Neural cell (in vitro differentiated cells): ENCODE measurements at regions not wholly inside any gene's neighbourhood (a gene's known extent, or its start where the extent isn't known, plus 50 kb on each side); places are given as distances from the start of the nearest gene placed in this dataset.

Source experiments
- H2AFZ ChIP-seq: fragments of 200-600, 300-800 bp; sonication (generic), shearing (Covaris generic); 2 replicates; pipeline ENCODE4 v1.6.0; 2014; ENCODE audit warnings: low read depth, mild to moderate bottlenecking, antibody characterized with exemption, low read length, moderate library complexity
- H3F3A ChIP-seq: fragments of 200-600 bp; shearing (Covaris generic); 2 replicates; pipeline ENCODE4 v1.6.1; 2016; ENCODE audit warnings: mild to moderate bottlenecking, moderate library complexity, mixed read lengths, antibody characterized with exemption, low read length; ENCODE audit not compliant: insufficient read depth, poor library complexity, severe bottlenecking
- H3K27ac ChIP-seq: fragments of 200-600, 300-800 bp; sonication (generic), shearing (Covaris generic); 2 replicates; pipeline ENCODE4 v1.5.1; 2014; ENCODE audit warnings: mild to moderate bottlenecking, low read length, moderate library complexity
- H3K27me3 ChIP-seq: fragments of 300-800, 200-600 bp; sonication (generic), shearing (Covaris generic); 2 replicates; pipeline ENCODE4 v1.6.0; 2014; ENCODE audit warnings: mild to moderate bottlenecking, low read depth, low read length, moderate library complexity; ENCODE audit not compliant: insufficient read depth
- H3K36me3 ChIP-seq: fragments of 300-800, 200-600 bp; sonication (generic), shearing (Covaris generic); 2 replicates; pipeline ENCODE4 v1.5.1; 2014; ENCODE audit warnings: mild to moderate bottlenecking, antibody characterized with exemption, low read length, moderate library complexity; ENCODE audit not compliant: insufficient read depth
- H3K4me2 ChIP-seq: fragments of 300-800, 200-600 bp; sonication (generic), shearing (Covaris generic); 2 replicates; pipeline ENCODE4 v1.6.0; 2014; ENCODE audit warnings: mild to moderate bottlenecking, low read length
- H3K4me3 ChIP-seq: fragments of 300-800, 200-600 bp; sonication (generic), shearing (Covaris generic); 2 replicates; pipeline ENCODE4 v1.5.1; 2014; ENCODE audit warnings: mild to moderate bottlenecking, low read length, moderate library complexity
- H3K79me2 ChIP-seq: fragments of 200-600 bp; shearing (Covaris generic); replicated peaks from 2 replicates; pipeline ENCODE4 v1.6.0; 2014; ENCODE audit warnings: mild to moderate bottlenecking, low read length, moderate library complexity; ENCODE audit not compliant: insufficient read depth
- H3K9ac ChIP-seq: fragments of 300-800, 200-600 bp; sonication (generic), shearing (Covaris generic); 2 replicates; pipeline ENCODE4 v1.6.1; 2016; ENCODE audit warnings: mild to moderate bottlenecking, low read length, mixed read lengths
- H3K9me2 ChIP-seq: fragments of 200-600 bp; shearing (Covaris generic); 2 replicates; pipeline ENCODE4 v1.6.1; 2016; ENCODE audit warnings: mild to moderate bottlenecking, low read length, mixed read lengths; ENCODE audit not compliant: insufficient read depth
- H3K9me3 ChIP-seq: fragments of 200-600, 300-800 bp; sonication (generic), shearing (Covaris generic); 2 replicates; pipeline ENCODE4 v1.6.1; 2016; ENCODE audit warnings: mild to moderate bottlenecking, mixed run types, low read length, moderate library complexity, mixed read lengths
- H4K20me1 ChIP-seq: fragments of 200-600 bp; shearing (Covaris generic); 2 replicates; pipeline ENCODE4 v1.6.1; 2016; ENCODE audit warnings: mild to moderate bottlenecking, mixed run types; ENCODE audit not compliant: insufficient read depth
- EP300 ChIP-seq: fragments of 450-650 bp; conservative IDR thresholded peaks from 2 replicates; pipeline ENCODE4 v1.6.1; 2014; ENCODE audit warnings: antibody characterized with exemption, mild to moderate bottlenecking, moderate library complexity; ENCODE audit not compliant: poor library complexity, severe bottlenecking
- EZH2 ChIP-seq: fragments of 200-600, 300-800 bp; shearing (Covaris generic), sonication (generic); IDR thresholded peaks from 2 replicates; pipeline ENCODE4 v1.6.1; 2014; ENCODE audit warnings: antibody characterized with exemption, low read length, borderline replicate concordance, mild to moderate bottlenecking; ENCODE audit not compliant: insufficient read depth, poor library complexity, severe bottlenecking
- MXI1 ChIP-seq: fragments of 450-650 bp; conservative IDR thresholded peaks from 2 replicates; pipeline ENCODE4 v1.6.1; 2014; ENCODE audit warnings: antibody characterized with exemption, mild to moderate bottlenecking; ENCODE audit not compliant: poor library complexity, severe bottlenecking
- POLR2AphosphoS5 ChIP-seq: IDR thresholded peaks from 2 replicates; pipeline ENCODE4 v1.6.1; 2012
- RAD21 ChIP-seq: fragments of 450-650 bp; conservative IDR thresholded peaks from 2 replicates; pipeline ENCODE4 v1.6.1; 2014; ENCODE audit warnings: antibody characterized with exemption, mild to moderate bottlenecking, moderate library complexity
- SMC3 ChIP-seq: fragments of 450-650 bp; conservative IDR thresholded peaks from 2 replicates; pipeline ENCODE4 v1.6.1; 2014; ENCODE audit warnings: antibody characterized with exemption, mild to moderate bottlenecking, moderate library complexity; ENCODE audit not compliant: poor library complexity
- TAF1 ChIP-seq: IDR thresholded peaks from 2 replicates; pipeline ENCODE4 v1.6.1; 2012; ENCODE audit warnings: low read depth
- TF ChIP-seq, protein P1 (sequence below): fragments of 450-650 bp; IDR thresholded peaks from 2 replicates; pipeline ENCODE4 v1.5.1; 2014; ENCODE audit warnings: antibody characterized with exemption, mild to moderate bottlenecking, moderate library complexity; ENCODE audit not compliant: poor library complexity, severe bottlenecking
- TF ChIP-seq, protein P2 (sequence below): IDR thresholded peaks from 2 replicates; pipeline ENCODE4 v1.6.1; 2012; ENCODE audit warnings: borderline replicate concordance

DNA sequence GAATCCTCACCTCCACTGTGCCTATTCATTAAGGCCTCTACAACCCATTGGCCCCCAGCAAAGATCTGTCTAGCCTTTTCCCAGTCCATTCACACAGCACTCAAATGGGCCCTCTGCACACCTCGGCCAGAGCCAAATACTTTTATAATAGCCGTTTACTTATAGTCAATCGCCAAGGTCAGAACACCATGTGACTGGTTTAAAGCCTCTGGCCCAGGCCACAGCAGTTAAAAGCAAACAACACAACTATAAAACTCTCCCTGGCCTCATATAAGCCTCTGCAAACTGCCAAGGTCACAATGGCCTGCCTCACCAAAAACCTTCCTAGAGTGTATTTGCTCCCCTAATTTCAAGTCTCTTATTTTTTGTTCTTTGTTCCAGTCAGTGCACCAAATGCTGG lies 562.6 kb downstream of the CAAP1 start:
- no peak overlapping the region for H3K4me2 ChIP-seq
- no peaks in the 10 kb centered on the region for H3K9me2 ChIP-seq
- no peaks in the 10 kb centered on the region for H3F3A ChIP-seq
- TF ChIP-seq RAD21 (no peak), TAF1 (no peak), EP300 (no peak), SMC3 (no peak), POLR2AphosphoS5 (no peak), EZH2 (no peak), MXI1 (no peak)
- TF ChIP-seq, protein P1, sequence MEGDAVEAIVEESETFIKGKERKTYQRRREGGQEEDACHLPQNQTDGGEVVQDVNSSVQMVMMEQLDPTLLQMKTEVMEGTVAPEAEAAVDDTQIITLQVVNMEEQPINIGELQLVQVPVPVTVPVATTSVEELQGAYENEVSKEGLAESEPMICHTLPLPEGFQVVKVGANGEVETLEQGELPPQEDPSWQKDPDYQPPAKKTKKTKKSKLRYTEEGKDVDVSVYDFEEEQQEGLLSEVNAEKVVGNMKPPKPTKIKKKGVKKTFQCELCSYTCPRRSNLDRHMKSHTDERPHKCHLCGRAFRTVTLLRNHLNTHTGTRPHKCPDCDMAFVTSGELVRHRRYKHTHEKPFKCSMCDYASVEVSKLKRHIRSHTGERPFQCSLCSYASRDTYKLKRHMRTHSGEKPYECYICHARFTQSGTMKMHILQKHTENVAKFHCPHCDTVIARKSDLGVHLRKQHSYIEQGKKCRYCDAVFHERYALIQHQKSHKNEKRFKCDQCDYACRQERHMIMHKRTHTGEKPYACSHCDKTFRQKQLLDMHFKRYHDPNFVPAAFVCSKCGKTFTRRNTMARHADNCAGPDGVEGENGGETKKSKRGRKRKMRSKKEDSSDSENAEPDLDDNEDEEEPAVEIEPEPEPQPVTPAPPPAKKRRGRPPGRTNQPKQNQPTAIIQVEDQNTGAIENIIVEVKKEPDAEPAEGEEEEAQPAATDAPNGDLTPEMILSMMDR = no peak
- TF ChIP-seq, protein P2, sequence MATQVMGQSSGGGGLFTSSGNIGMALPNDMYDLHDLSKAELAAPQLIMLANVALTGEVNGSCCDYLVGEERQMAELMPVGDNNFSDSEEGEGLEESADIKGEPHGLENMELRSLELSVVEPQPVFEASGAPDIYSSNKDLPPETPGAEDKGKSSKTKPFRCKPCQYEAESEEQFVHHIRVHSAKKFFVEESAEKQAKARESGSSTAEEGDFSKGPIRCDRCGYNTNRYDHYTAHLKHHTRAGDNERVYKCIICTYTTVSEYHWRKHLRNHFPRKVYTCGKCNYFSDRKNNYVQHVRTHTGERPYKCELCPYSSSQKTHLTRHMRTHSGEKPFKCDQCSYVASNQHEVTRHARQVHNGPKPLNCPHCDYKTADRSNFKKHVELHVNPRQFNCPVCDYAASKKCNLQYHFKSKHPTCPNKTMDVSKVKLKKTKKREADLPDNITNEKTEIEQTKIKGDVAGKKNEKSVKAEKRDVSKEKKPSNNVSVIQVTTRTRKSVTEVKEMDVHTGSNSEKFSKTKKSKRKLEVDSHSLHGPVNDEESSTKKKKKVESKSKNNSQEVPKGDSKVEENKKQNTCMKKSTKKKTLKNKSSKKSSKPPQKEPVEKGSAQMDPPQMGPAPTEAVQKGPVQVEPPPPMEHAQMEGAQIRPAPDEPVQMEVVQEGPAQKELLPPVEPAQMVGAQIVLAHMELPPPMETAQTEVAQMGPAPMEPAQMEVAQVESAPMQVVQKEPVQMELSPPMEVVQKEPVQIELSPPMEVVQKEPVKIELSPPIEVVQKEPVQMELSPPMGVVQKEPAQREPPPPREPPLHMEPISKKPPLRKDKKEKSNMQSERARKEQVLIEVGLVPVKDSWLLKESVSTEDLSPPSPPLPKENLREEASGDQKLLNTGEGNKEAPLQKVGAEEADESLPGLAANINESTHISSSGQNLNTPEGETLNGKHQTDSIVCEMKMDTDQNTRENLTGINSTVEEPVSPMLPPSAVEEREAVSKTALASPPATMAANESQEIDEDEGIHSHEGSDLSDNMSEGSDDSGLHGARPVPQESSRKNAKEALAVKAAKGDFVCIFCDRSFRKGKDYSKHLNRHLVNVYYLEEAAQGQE = no peak
- no peaks in the 10 kb centered on the region for H3K36me3 ChIP-seq
- H3K27ac ChIP-seq = no peak overlapping the region
- no peaks in the 10 kb centered on the region for H3K79me2 ChIP-seq
- no peaks in the 10 kb centered on the region for H3K9me3 ChIP-seq
- no peak overlapping the region for H2AFZ ChIP-seq
- no peak overlapping the region for H3K4me3 ChIP-seq
- no peak overlapping the region for H3K9ac ChIP-seq
- no peaks in the 10 kb centered on the region for H4K20me1 ChIP-seq
- peaks cover 3% of the 10 kb centered on the region for H3K27me3 ChIP-seq

DNA sequence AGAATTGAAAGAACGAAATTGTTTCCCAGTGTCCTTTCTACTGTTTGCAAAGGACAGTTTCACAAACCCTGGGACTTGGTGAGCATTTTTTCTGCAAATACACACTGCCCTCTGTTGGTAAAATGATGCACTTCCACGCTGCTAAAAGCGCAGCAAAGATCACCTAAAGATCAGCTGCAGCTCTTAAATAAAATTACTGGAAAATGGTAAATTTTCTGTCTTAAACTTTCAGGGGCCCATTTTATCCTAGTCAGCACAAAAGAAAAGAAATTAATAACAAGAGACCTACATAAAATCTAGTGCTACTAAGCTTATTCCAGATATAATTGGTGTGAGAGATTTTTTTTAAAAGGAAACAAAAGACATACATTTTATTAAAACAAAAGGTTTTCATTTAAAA lies 566.0 kb downstream of the CAAP1 start:
- H3K9me2 ChIP-seq = no peaks in the 10 kb centered on the region
- H3K79me2 ChIP-seq = no peaks in the 10 kb centered on the region
- H3K9ac ChIP-seq = no peak overlapping the region
- TF ChIP-seq, protein P2 = no peak
- TF ChIP-seq POLR2AphosphoS5 = no peak
- TF ChIP-seq EP300 = no peak
- TF ChIP-seq SMC3 = peak; percentile 85
- no peak for TF ChIP-seq MXI1
- TF ChIP-seq EZH2 = no peak
- TF ChIP-seq TAF1 = no peak
- TF ChIP-seq, protein P1 = peak; percentile 88
- peak; percentile 91 for TF ChIP-seq RAD21
- no peaks in the 10 kb centered on the region for H3F3A ChIP-seq
- no peaks in the 10 kb centered on the region for H3K9me3 ChIP-seq
- no peaks in the 10 kb centered on the region for H4K20me1 ChIP-seq
- no peak overlapping the region for H3K27ac ChIP-seq
- H3K4me3 ChIP-seq = no peak overlapping the region
- H3K36me3 ChIP-seq = no peaks in the 10 kb centered on the region
- H3K27me3 ChIP-seq = no peaks in the 10 kb centered on the region
- H2AFZ ChIP-seq = no peak overlapping the region
- H3K4me2 ChIP-seq = no peak overlapping the region
